Left lung (tissue), 4 donors: ENCODE measurements at regions not wholly inside any gene's neighbourhood (a gene's known extent, or its start where the extent isn't known, plus 50 kb on each side); places are given as distances from the start of the nearest gene placed in this dataset.
"Not testable (repeated sequence)": the region's sequence is repeated elsewhere in the genome, so short reads cannot be mapped to it uniquely, and the experiment has no call there.

Source experiments
- ATAC-seq: fragments of 200-7000 bp; cut with Tn5 transposase; one replicate; pipeline ENCODE4 v1.9.1; 2020; ENCODE audit warnings: moderate library complexity
- DNase-seq, 4 donors: peaks; one replicate each; pipeline ENCODE4 v3.0.0-alpha.2; 2013 to 2020
- H3K27ac ChIP-seq, 2 donors: fragments of 200-600 bp; sonication (generic) in 1 of 2; one replicate each; pipeline versions ENCODE4 v1.5.0 to v1.8.0; 2020 to 2021
- H3K27me3 ChIP-seq, 2 donors: fragments of 200-600 bp; sonication (generic) in 1 of 2; one replicate each; pipeline versions ENCODE4 v1.5.0 to v1.8.0; 2020 to 2021
- H3K36me3 ChIP-seq, 2 donors: fragments of 200-600 bp; sonication (generic) in 1 of 2; one replicate each; pipeline versions ENCODE4 v1.5.0 to v1.8.0; 2020 to 2021
- H3K4me1 ChIP-seq, 2 donors: fragments of 200-600 bp; one replicate each; pipeline ENCODE4 v1.8.0; 2021
- H3K4me3 ChIP-seq, 2 donors: fragments of 200-600 bp; sonication (generic) in 1 of 2; one replicate each; pipeline versions ENCODE4 v1.5.0 to v1.8.0; 2020 to 2021; ENCODE audit warnings: mild to moderate bottlenecking in 1 of 2
- H3K9me3 ChIP-seq, 2 donors: fragments of 200-600 bp; sonication (generic) in 1 of 2; one replicate each; pipeline versions ENCODE4 v1.5.0 to v1.8.0; 2020 to 2021
- CTCF ChIP-seq, 2 donors: fragments of 200-600 bp; sonication (generic) in 1 of 2; IDR thresholded peaks; one replicate each; pipeline versions ENCODE4 v1.5.0 to v1.8.0; 2021; ENCODE audit warnings: antibody characterized with exemption in 2 of 2
- intact Hi-C, 2 donors: fragments of 100-400 bp; cut with DNase I; formaldehyde crosslinking; loops; one replicate each; pipeline versions ENCODE4 v1.11.2 to v1.14.2; 2022
- donor health status: DM: no; HTN: yes; CAD: no.
- donor health status: DM: no; HTN: no; CAD: no.

GRCh38 chr2:3107567-3107966 lies 270.1 kb downstream of the EIPR1 start:
- H3K9me3 ChIP-seq, result no peaks in the 10 kb centered on the region
- no peak for TF ChIP-seq CTCF (IDR thresholded peaks at IDR 0.05)
- H3K27me3 ChIP-seq, result peaks cover 0 to 9% of the 10 kb centered on the region in 2 donors
- no peaks in the 10 kb centered on the region for H3K36me3 ChIP-seq
- intact Hi-C loops, result no loop called here
- ATAC-seq (no peak), DNase-seq (no peak)
- H3K27ac ChIP-seq, result no peak overlapping the region
- H3K4me3 ChIP-seq, result no peak overlapping the region
- no peaks in the 10 kb centered on the region for H3K4me1 ChIP-seq

GRCh38 chr2:3105814-3106569 lies 271.6 kb downstream of the EIPR1 start:
- TF ChIP-seq CTCF (IDR thresholded peaks at IDR 0.05), result no peak
- intact Hi-C loops, result no loop called here
- no peak for ATAC-seq
- peaks cover 0 to 10% of the 10 kb centered on the region in 2 donors for H3K27me3 ChIP-seq
- no peak overlapping the region for H3K4me3 ChIP-seq
- no peak for DNase-seq
- no peaks in the 10 kb centered on the region for H3K9me3 ChIP-seq
- no peak overlapping the region for H3K27ac ChIP-seq
- H3K36me3 ChIP-seq, result no peaks in the 10 kb centered on the region
- no peaks in the 10 kb centered on the region for H3K4me1 ChIP-seq

GRCh38 chr2:3104958-3105813 lies 272.4 kb downstream of the EIPR1 start:
- DNase-seq, H3K4me1 ChIP-seq, H3K4me3 ChIP-seq, H3K9me3 ChIP-seq, H3K36me3 ChIP-seq, H3K27ac ChIP-seq, intact Hi-C loops, ATAC-seq: not testable (repeated sequence)
- peaks cover 0 to 10% of the 10 kb centered on the region in 2 donors for H3K27me3 ChIP-seq

GRCh38 chr2:3104261-3104660 lies 273.4 kb downstream of the EIPR1 start:
- Histone ChIP-seq H3K27me3 (peaks cover 0 to 10% of the 10 kb centered on the region in 2 donors), H3K27ac (no peak overlapping the region)

GRCh38 chr2:3102922-3103569 lies 274.6 kb downstream of the EIPR1 start:
- DNase-seq (no peak), ATAC-seq (no peak)
- intact Hi-C loops, result no loop called here
- H3K4me3 ChIP-seq, result no peak overlapping the region
- H3K36me3 ChIP-seq, result no peaks in the 10 kb centered on the region
- H3K27ac ChIP-seq, result no peak overlapping the region
- no peaks in the 10 kb centered on the region for H3K9me3 ChIP-seq
- no peak for TF ChIP-seq CTCF (IDR thresholded peaks at IDR 0.05)
- no peaks in the 10 kb centered on the region for H3K4me1 ChIP-seq
- peaks cover 0 to 10% of the 10 kb centered on the region in 2 donors for H3K27me3 ChIP-seq

More at GRCh38 chr2:3104261-3104660, 273.4 kb downstream of the EIPR1 start:
- Histone ChIP-seq H3K4me1 (no peaks in the 10 kb centered on the region), H3K4me3 (no peak overlapping the region), H3K36me3 (no peaks in the 10 kb centered on the region), H3K9me3 (no peaks in the 10 kb centered on the region)
- DNase-seq (no peak), ATAC-seq (no peak)
- no peak for TF ChIP-seq CTCF (IDR thresholded peaks at IDR 0.05)
- intact Hi-C loops, result no loop called here
